Lung microvascular endothelial cell (primary cell): ENCODE measurements at regions not wholly inside any gene's neighbourhood (a gene's known extent, or its start where the extent isn't known, plus 50 kb on each side); places are given as distances from the start of the nearest gene placed in this dataset.
"Not testable (repeated sequence)": the region's sequence is repeated elsewhere in the genome, so short reads cannot be mapped to it uniquely, and the experiment has no call there.

Experiments used
- DNase-seq, 2 donors: peaks; one replicate each; pipeline versions ENCODE4 v3.0.0 to v3.0.0-alpha.2; 2010; ENCODE audit warnings: low read depth in 2 of 2

DNA sequence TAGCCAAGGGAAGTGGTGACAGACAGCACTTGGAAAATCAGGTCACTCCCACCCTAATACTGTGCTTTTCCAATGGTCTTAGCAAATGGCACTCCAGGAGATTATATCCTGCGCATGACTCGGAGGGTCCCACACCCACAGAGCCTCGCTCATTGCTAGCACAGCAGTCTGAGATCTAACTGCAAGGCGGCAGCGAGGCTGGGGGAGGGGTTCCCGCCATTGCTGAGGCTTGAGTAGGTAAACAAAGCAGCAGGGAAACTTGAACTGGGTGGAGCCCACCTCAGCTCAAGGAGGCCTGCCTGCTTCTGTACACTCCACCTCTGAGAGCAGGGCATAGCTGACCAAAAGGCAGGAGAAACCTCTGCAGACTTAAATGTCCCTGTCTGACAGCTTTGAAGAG is 53.9 kb upstream of the TLL1 start:
- DNase-seq = not testable (repeated sequence)
